HUDEP-2 (cell line): ENCODE measurements at regions not wholly inside any gene's neighbourhood (a gene's known extent, or its start where the extent isn't known, plus 50 kb on each side); places are given as distances from the start of the nearest gene placed in this dataset.

ENCODE experiments used
- DNase-seq, 76 experiments: peaks; one replicate each; lab custom pipeline; 2025; ENCODE audit not compliant: unreplicated experiment in 76 of 76; lab: John Stamatoyannopoulos, UW

- no peak for DNase-seq
Measured at GRCh38 chr14:85459361-85460000, 70.5 kb upstream of the FLRT2 start.

GRCh38 chr14:85461432-85462133 lies 68.4 kb upstream of the FLRT2 start:
- DNase-seq: no peak

- DNase-seq: no peak
Measured at GRCh38 chr14:85463512-85463911, 66.4 kb upstream of the FLRT2 start.

GRCh38 chr14:85464135-85464895 lies 65.6 kb upstream of the FLRT2 start:
- DNase-seq: no peak

GRCh38 chr14:85466678-85467077 lies 63.3 kb upstream of the FLRT2 start:
- no peak for DNase-seq

GRCh38 chr14:85468816-85469215 lies 61.1 kb upstream of the FLRT2 start:
- DNase-seq: peak in 3 of 76 experiments; percentile 1 to 31 (median 1)

GRCh38 chr14:85471156-85471555 lies 58.8 kb upstream of the FLRT2 start:
- DNase-seq: no peak

- DNase-seq: no peak
Measured at GRCh38 chr14:85471744-85472143, 58.2 kb upstream of the FLRT2 start.

GRCh38 chr14:85474431-85474830 lies 55.5 kb upstream of the FLRT2 start:
- DNase-seq: no peak

- DNase-seq: no peak
Measured at GRCh38 chr14:85475113-85475512, 54.8 kb upstream of the FLRT2 start.

- peak in 1 of 76 experiments; percentile 32 for DNase-seq
Measured at GRCh38 chr14:85479306-85479705, 50.6 kb upstream of the FLRT2 start.

GRCh38 chr14:85479771-85480170 lies 50.2 kb upstream of the FLRT2 start:
- peak in 29 of 76 experiments; percentile 1 to 81 (median 32) for DNase-seq
